Thoracic aorta (tissue), 2 donors: ENCODE measurements at regions not wholly inside any gene's neighbourhood (a gene's known extent, or its start where the extent isn't known, plus 50 kb on each side); places are given as distances from the start of the nearest gene placed in this dataset.

Experiments used
- ATAC-seq: fragments of 150-250 bp; one replicate; pipeline ENCODE4 v1.8.0; 2017; ENCODE audit warnings: low read depth; ENCODE audit not compliant: insufficient number of reproducible peaks, low FRiP score
- DNase-seq: peaks from one replicate; pipeline ENCODE4 v3.0.0-alpha.2; 2020; ENCODE audit warnings: low spot score
- H3K27ac ChIP-seq, 2 donors: fragments of 200-600 bp; sonication (generic); 1 replicate in 1 of 2; 2 replicates in 1 of 2; pipeline ENCODE4 v1.5.1; 2016; ENCODE audit warnings: mild to moderate bottlenecking in 2 of 2, moderate library complexity in 2 of 2
- H3K27me3 ChIP-seq: fragments of 200-600 bp; sonication (generic); replicated peaks from 2 replicates; pipeline ENCODE4 v1.6.0; 2016; ENCODE audit warnings: mild to moderate bottlenecking; ENCODE audit not compliant: insufficient read depth
- H3K36me3 ChIP-seq: fragments of 200-600 bp; sonication (generic); one replicate; pipeline ENCODE4 v1.5.1; 2016
- H3K4me1 ChIP-seq, 2 donors: fragments of 200-600 bp; sonication (generic); 1 replicate in 1 of 2; 2 replicates in 1 of 2; pipeline versions ENCODE4 v1.5.1 to v1.6.0; 2016; ENCODE audit warnings: low read depth in 2 of 2, mild to moderate bottlenecking in 1 of 2; ENCODE audit not compliant: control insufficient read depth in 1 of 2
- H3K4me3 ChIP-seq: fragments of 200-600 bp; sonication (generic); 2 replicates; pipeline ENCODE4 v1.5.1; 2016; ENCODE audit warnings: mild to moderate bottlenecking
- H3K9me3 ChIP-seq: fragments of 200-600 bp; sonication (generic); 2 replicates; pipeline ENCODE4 v1.5.1; 2016
- TF ChIP-seq, protein P1 (sequence below): fragments of 200-600 bp; sonication (generic); IDR thresholded peaks from one replicate; pipeline ENCODE4 v1.5.1; 2019; ENCODE audit warnings: antibody characterized with exemption

DNA sequence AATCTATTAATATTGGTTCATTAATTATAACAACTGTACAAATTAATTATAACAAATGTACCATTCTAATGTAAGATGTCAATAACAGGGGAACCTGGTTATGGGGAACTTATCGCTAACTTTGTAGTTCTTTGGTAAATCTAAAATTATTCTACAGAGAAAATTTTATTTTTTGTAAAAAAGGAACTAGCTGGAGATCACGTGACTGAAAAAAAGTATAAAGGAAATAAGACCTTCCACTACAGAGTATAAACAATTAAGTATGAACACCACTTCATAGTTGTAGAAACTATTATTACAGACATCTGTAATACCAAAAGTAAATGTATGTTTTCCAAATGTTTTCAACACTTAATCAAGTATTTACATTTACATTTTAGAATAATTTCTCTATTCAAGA is 77.9 kb upstream of the DKK2 start:
- DNase-seq (no peak), ATAC-seq (no peak)
- Histone ChIP-seq H3K27ac (no peak overlapping the region), H3K9me3 (no peaks in the 10 kb centered on the region), H3K36me3 (no peaks in the 10 kb centered on the region), H3K27me3 (no peaks in the 10 kb centered on the region), H3K4me1 (no peaks in the 10 kb centered on the region), H3K4me3 (no peak overlapping the region)
- TF ChIP-seq, protein P1, sequence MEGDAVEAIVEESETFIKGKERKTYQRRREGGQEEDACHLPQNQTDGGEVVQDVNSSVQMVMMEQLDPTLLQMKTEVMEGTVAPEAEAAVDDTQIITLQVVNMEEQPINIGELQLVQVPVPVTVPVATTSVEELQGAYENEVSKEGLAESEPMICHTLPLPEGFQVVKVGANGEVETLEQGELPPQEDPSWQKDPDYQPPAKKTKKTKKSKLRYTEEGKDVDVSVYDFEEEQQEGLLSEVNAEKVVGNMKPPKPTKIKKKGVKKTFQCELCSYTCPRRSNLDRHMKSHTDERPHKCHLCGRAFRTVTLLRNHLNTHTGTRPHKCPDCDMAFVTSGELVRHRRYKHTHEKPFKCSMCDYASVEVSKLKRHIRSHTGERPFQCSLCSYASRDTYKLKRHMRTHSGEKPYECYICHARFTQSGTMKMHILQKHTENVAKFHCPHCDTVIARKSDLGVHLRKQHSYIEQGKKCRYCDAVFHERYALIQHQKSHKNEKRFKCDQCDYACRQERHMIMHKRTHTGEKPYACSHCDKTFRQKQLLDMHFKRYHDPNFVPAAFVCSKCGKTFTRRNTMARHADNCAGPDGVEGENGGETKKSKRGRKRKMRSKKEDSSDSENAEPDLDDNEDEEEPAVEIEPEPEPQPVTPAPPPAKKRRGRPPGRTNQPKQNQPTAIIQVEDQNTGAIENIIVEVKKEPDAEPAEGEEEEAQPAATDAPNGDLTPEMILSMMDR: no peak

DNA sequence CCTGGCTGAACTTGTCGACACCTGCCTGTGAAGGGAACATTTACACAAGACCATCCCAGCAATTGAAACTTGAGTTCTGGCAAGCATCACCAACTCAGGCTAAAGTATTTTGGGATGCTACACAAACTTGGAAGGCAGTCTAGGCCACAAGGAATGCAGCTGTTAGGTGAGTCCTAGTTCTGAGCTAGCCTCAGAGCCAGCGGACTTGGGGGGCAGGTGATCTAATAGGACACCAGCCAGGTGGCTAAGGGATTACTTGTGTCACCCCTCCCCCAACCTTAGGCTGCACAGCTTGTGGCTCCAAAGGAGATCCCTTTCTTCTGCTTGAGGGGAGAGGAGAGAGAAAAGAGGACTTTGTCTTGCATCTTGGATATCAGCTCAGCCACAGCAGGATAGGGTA is 62.3 kb upstream of the DKK2 start:
- H3K36me3 ChIP-seq: no peaks in the 10 kb centered on the region
- ATAC-seq: no peak
- H3K4me1 ChIP-seq: no peaks in the 10 kb centered on the region
- no peak overlapping the region for H3K4me3 ChIP-seq
- no peaks in the 10 kb centered on the region for H3K9me3 ChIP-seq
- no peak for DNase-seq
- no peak overlapping the region for H3K27ac ChIP-seq
- TF ChIP-seq, protein P1: no peak
- no peaks in the 10 kb centered on the region for H3K27me3 ChIP-seq

- no peaks in the 10 kb centered on the region for H3K36me3 ChIP-seq
- ATAC-seq: no peak
- DNase-seq: no peak
- TF ChIP-seq, protein P1: no peak
- no peaks in the 10 kb centered on the region for H3K4me1 ChIP-seq
- no peak overlapping the region for H3K27ac ChIP-seq
- no peaks in the 10 kb centered on the region for H3K27me3 ChIP-seq
- no peaks in the 10 kb centered on the region for H3K9me3 ChIP-seq
- H3K4me3 ChIP-seq: no peak overlapping the region
Observed at GRCh38 chr4:107094976-107095375, 58.9 kb upstream of the DKK2 start.

DNA sequence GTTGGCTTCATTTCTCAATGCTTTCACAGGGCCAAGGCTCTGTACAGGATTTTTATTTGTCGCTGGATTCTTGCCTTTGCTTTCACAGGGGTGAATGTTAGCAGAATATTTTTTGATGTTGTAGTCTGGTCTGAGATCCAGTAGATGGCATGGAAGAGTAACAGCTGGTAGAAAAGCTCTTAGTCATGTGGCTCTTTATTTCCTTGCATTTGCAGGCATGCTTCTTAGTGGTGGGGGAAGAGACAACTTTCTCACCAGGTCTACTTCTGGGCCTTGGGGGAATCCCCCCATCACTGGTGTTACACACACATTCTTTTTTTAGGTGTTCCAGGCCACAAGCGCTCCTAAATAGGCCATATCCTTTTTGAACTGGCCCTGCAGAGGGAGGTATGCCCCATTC is 58.2 kb upstream of the DKK2 start:
- Histone ChIP-seq H3K4me1 (no peaks in the 10 kb centered on the region), H3K4me3 (no peak overlapping the region), H3K27ac (no peak overlapping the region), H3K27me3 (no peaks in the 10 kb centered on the region), H3K9me3 (no peaks in the 10 kb centered on the region), H3K36me3 (no peaks in the 10 kb centered on the region)
- no peak for DNase-seq
- TF ChIP-seq, protein P1: no peak
- ATAC-seq: no peak
